ENCODE measurements at regions not wholly inside any gene's neighbourhood (a gene's known extent, or its start where the extent isn't known, plus 50 kb on each side); places are given as distances from the start of the nearest gene placed in this dataset.

- in situ Hi-C loops (cut with MboI): no loop called here
- BruUV-seq (replicated peaks): no TSS peak
- H3K9me1 ChIP-seq (ENCODE audit: control insufficient read depth, insufficient read depth, low read length): no peaks in the 10 kb centered on the region
These were observed 436.0 kb upstream of the ARGLU1 start for GRCh38 chr13:107003911-107004310.

More at GRCh38 chr13:107003911-107004310, 436.0 kb upstream of the ARGLU1 start:
- H3K27ac ChIP-seq (ENCODE audit: extremely low read depth, low read depth, low read length): no peak overlapping the region
- no peak for TF ChIP-seq HNRNPLL (IDR thresholded peaks at IDR 0.05; ENCODE audit: low read depth, low read length, poor library complexity, severe bottlenecking)
- no peak for TF ChIP-seq TAF15 (IDR thresholded peaks at IDR 0.05; ENCODE audit: low read depth, low read length)
- TF ChIP-seq ZFP1 (CRISPR knock-in tag; IDR thresholded peaks at IDR 0.05): no peak
- no peak for TF ChIP-seq HMG20B (CRISPR knock-in tag; IDR thresholded peaks at IDR 0.05)
- no peak for TF ChIP-seq CBX2 (IDR thresholded peaks at IDR 0.05; ENCODE audit: insufficient read depth, low read length, poor library complexity, severe bottlenecking)
- no peak for TF ChIP-seq CBFB (CRISPR knock-in tag; IDR thresholded peaks at IDR 0.05)
- no peak for TF ChIP-seq ZNF449 (CRISPR knock-in tag; IDR thresholded peaks at IDR 0.05)
- no peak for TF ChIP-seq CBX1 (IDR thresholded peaks at IDR 0.05; ENCODE audit: low read depth)
- no peak for TF ChIP-seq WHSC1 (IDR thresholded peaks at IDR 0.05; ENCODE audit: low read length)
- no peak for TF ChIP-seq MAFK (IDR thresholded peaks at IDR 0.05; ENCODE audit: low read length)
- ChIA-PET CTCF (ENCODE audit: low intra/inter-chr PET ratio) (no interaction called here), POLR2A (no interaction called here)
- H3K9me3 ChIP-seq (replicated peaks; ENCODE audit: control insufficient read depth, insufficient read depth, low read depth, low read length): no peaks in the 10 kb centered on the region
- FAIRE-seq (no peak), DNase-seq (ENCODE audit: extremely low read depth in 1 of 4, low spot score in 3 of 4) (no peak), ATAC-seq (no peak)
- H3K27me3 ChIP-seq (ENCODE audit: control insufficient read depth in 2 of 2, insufficient read depth in 2 of 2, low read length in 2 of 2): no peaks in the 10 kb centered on the region
- H3K79me2 ChIP-seq (ENCODE audit: control insufficient read depth, insufficient read depth, low read length): no peaks in the 10 kb centered on the region
- no peak overlapping the region for H3K4me2 ChIP-seq (ENCODE audit: insufficient read depth, low read length)
- no peak overlapping the region for H2AFZ ChIP-seq (ENCODE audit: low read depth, low read length)
- no peaks in the 10 kb centered on the region for H3K36me3 ChIP-seq (ENCODE audit: control insufficient read depth, insufficient read depth, low read length)
- H3K4me3 ChIP-seq: no peak overlapping the region
- no peaks in the 10 kb centered on the region for H3K4me1 ChIP-seq (replicated peaks in 1 of 2; ENCODE audit: control insufficient read depth in 2 of 2, insufficient read depth in 2 of 2, low read length in 2 of 2)
- WGBS (ENCODE audit: insufficient coverage, low coverage, missing lambda C conversion rate): 0% methylated on average over 3 of the region's 3 CpGs
- H3K9ac ChIP-seq (ENCODE audit: insufficient read depth in 1 of 2, low read depth in 2 of 2, low read length in 2 of 2): no peak overlapping the region
- H4K20me1 ChIP-seq (replicated peaks; ENCODE audit: control insufficient read depth, insufficient read depth, low read length): no peaks in the 10 kb centered on the region
- intact Hi-C loops (cut with micrococcal nuclease): no loop called here

Measured in K562 (cell line).